Spinal cord (tissue), 9 donors: ENCODE measurements at regions not wholly inside any gene's neighbourhood (a gene's known extent, or its start where the extent isn't known, plus 50 kb on each side); places are given as distances from the start of the nearest gene placed in this dataset.
A peak's percentile ranks its signal among the peaks of the same experiment; 100 is the strongest.

ENCODE experiments used
- DNase-seq, 6 donors: peaks; one replicate each; pipeline versions ENCODE4 v3.0.0 to v3.0.0-alpha.2; 2013 to 2015; ENCODE audit warnings: low spot score in 6 of 6, low read depth in 4 of 6
- H3K27ac ChIP-seq: one replicate; pipeline ENCODE4 v1.5.1; 2013; ENCODE audit warnings: low read depth, low read length, control low read depth
- H3K27me3 ChIP-seq: one replicate; pipeline ENCODE4 v1.6.1; 2013; ENCODE audit warnings: low read length; ENCODE audit not compliant: control insufficient read depth, insufficient read depth
- H3K36me3 ChIP-seq: one replicate; pipeline ENCODE4 v1.6.1; 2013; ENCODE audit warnings: low read length; ENCODE audit not compliant: control insufficient read depth, insufficient read depth
- H3K4me1 ChIP-seq: one replicate; pipeline ENCODE4 v1.6.1; 2013; ENCODE audit warnings: low read length; ENCODE audit not compliant: control insufficient read depth, insufficient read depth
- H3K4me3 ChIP-seq: one replicate; pipeline ENCODE4 v1.5.1; 2013; ENCODE audit warnings: low read depth, low read length, control low read depth
- H3K9me3 ChIP-seq: one replicate; pipeline ENCODE4 v1.6.1; 2013; ENCODE audit warnings: low read length; ENCODE audit not compliant: control insufficient read depth, insufficient read depth
- WGBS: methylation state at CpG from one replicate; pipeline ENCODE4 v1.1.5; 2013; ENCODE audit warnings: missing lambda C conversion rate; ENCODE audit not compliant: insufficient coverage; 5-methylcytosine and 5-hydroxymethylcytosine counted together
- donor health status: healthy.

- Histone ChIP-seq H3K4me3 (no peak overlapping the region), H3K4me1 (no peaks in the 10 kb centered on the region), H3K27ac (no peak overlapping the region), H3K9me3 (no peaks in the 10 kb centered on the region), H3K36me3 (no peaks in the 10 kb centered on the region), H3K27me3 (no peaks in the 10 kb centered on the region)
- DNase-seq = no peak
These were observed 392.3 kb upstream of the RGS17 start for GRCh38 chr6:153523390-153523789.

- no peaks in the 10 kb centered on the region for H3K27me3 ChIP-seq
- no peak overlapping the region for H3K4me3 ChIP-seq
- no peaks in the 10 kb centered on the region for H3K4me1 ChIP-seq
- H3K36me3 ChIP-seq = no peaks in the 10 kb centered on the region
- WGBS = 62% methylated on average over 1 of the region's 2 CpGs
- H3K27ac ChIP-seq = no peak overlapping the region
- DNase-seq = peak in 2 of 6 donors; percentile 43 to 47
- no peaks in the 10 kb centered on the region for H3K9me3 ChIP-seq
These were observed 380.9 kb upstream of the RGS17 start for GRCh38 chr6:153511896-153512496.

- WGBS = 100% methylated on average over 1 of the region's 4 CpGs
- H3K4me3 ChIP-seq = no peak overlapping the region
These were observed 372.7 kb upstream of the RGS17 start for GRCh38 chr6:153503810-153504209.

GRCh38 chr6:153493501-153493900 lies 362.4 kb upstream of the RGS17 start:
- no peaks in the 10 kb centered on the region for H3K27me3 ChIP-seq
- no peaks in the 10 kb centered on the region for H3K36me3 ChIP-seq
- WGBS = no CpG with 5 or more reads among the region's 2 CpGs
- no peaks in the 10 kb centered on the region for H3K4me1 ChIP-seq
- no peak overlapping the region for H3K27ac ChIP-seq
- H3K4me3 ChIP-seq = no peak overlapping the region
- no peak for DNase-seq
- H3K9me3 ChIP-seq = peaks cover 1% of the 10 kb centered on the region

More at GRCh38 chr6:153503810-153504209, 372.7 kb upstream of the RGS17 start:
- H3K4me1 ChIP-seq = no peaks in the 10 kb centered on the region
- no peaks in the 10 kb centered on the region for H3K36me3 ChIP-seq
- peak in 1 of 6 donors; percentile 18 for DNase-seq
- no peak overlapping the region for H3K27ac ChIP-seq
- H3K9me3 ChIP-seq = no peaks in the 10 kb centered on the region
- no peaks in the 10 kb centered on the region for H3K27me3 ChIP-seq

DNA sequence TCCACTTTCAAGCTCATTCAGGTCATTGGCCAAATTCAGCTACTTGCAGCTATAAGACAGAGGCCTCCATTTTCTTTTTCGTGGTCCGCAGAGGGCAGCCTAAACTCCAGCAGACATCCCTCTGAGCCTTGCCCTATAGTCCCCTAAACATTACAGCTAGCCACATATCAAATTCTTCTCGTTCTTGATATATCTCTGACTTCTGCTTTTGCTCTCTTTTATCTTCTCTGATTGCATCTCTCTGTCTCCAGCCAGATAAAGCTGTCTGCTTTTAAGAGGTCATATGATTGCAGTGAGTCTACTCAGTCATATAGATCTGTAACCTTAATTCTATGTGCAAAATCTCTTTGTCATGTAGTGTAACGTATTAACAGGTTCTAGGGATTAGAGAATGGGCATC lies 358.4 kb upstream of the RGS17 start:
- no peak overlapping the region for H3K27ac ChIP-seq
- no peaks in the 10 kb centered on the region for H3K27me3 ChIP-seq
- WGBS = 74% methylated on average over 2 of the region's 4 CpGs
- H3K4me1 ChIP-seq = no peaks in the 10 kb centered on the region
- H3K9me3 ChIP-seq = peaks cover 3% of the 10 kb centered on the region
- no peak overlapping the region for H3K4me3 ChIP-seq
- DNase-seq = no peak
- H3K36me3 ChIP-seq = no peaks in the 10 kb centered on the region

DNA sequence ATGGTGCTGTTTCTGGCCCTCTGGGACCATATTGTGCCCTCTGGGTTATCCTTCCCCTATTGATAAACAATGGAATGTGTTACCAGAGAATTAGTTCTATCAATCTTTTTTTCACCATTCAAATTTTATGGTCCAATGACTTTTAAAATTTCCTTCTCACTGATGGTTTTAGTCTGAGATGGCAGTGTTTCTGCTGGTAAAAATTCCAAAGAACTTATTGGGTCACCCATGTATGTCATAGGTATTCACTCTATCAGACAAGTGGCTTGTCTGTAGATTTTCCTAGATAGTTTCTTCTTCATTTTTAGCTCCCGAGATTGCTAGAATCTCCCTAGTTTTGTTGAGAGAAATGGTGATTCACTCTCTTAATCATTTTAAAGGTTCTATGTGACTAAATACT lies 357.2 kb upstream of the RGS17 start:
- no CpG with 5 or more reads among the region's 1 CpG for WGBS
- Histone ChIP-seq H3K27ac (no peak overlapping the region), H3K27me3 (no peaks in the 10 kb centered on the region), H3K4me3 (no peak overlapping the region), H3K9me3 (peaks cover 3% of the 10 kb centered on the region), H3K36me3 (no peaks in the 10 kb centered on the region), H3K4me1 (no peaks in the 10 kb centered on the region)
- DNase-seq = no peak

DNA sequence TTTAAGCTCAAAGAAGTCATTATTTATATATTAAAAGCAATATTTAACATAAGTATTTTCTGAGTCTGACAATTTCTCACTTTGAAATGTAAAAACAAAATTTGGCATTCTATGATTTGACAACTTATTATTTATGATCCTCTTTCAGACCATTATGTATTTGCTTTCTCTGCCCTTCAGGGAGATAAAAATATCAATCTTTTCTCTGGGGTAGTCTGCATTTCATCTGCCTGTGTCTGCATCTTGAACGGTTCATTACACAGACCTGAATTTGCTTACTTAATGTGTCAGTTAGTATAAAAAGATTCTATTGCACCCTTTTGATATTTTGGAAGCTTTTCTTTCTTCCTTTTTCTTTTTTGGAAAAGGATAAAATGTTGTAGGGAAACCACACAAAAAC lies 354.0 kb upstream of the RGS17 start:
- Histone ChIP-seq H3K4me3 (no peak overlapping the region), H3K4me1 (no peaks in the 10 kb centered on the region), H3K9me3 (peaks cover 3% of the 10 kb centered on the region), H3K36me3 (no peaks in the 10 kb centered on the region), H3K27ac (no peak overlapping the region), H3K27me3 (no peaks in the 10 kb centered on the region)
- no CpG with 5 or more reads among the region's 1 CpG for WGBS
- no peak for DNase-seq

DNA sequence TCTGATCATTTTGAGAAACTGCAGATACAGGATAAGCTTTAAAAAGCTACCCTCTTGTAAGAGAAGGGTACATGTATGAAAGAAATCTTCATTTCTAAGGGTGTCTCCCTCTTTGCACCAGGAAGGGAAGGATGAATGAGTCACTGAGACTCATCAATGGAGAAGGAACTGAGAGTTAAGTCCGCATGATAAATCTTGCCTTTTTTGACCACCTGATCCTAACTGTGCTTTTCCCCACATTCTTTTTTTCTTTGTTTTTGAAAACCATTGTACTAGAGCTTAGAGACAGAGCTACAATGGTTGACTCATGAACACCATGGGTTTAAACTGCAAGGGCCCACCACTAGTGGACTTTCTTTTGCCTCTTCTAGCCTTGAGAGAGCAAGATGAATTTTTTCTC lies 353.0 kb upstream of the RGS17 start:
- no peak for DNase-seq
- H3K4me1 ChIP-seq = no peaks in the 10 kb centered on the region
- no peaks in the 10 kb centered on the region for H3K36me3 ChIP-seq
- H3K27me3 ChIP-seq = no peaks in the 10 kb centered on the region
- no peak overlapping the region for H3K4me3 ChIP-seq
- no peak overlapping the region for H3K27ac ChIP-seq
- peaks cover 3% of the 10 kb centered on the region for H3K9me3 ChIP-seq
- WGBS = no CpG with 5 or more reads among the region's 1 CpG

- no peaks in the 10 kb centered on the region for H3K9me3 ChIP-seq
- no peak overlapping the region for H3K27ac ChIP-seq
- H3K4me3 ChIP-seq = no peak overlapping the region
- no peaks in the 10 kb centered on the region for H3K36me3 ChIP-seq
- no CpG with 5 or more reads among the region's 6 CpGs for WGBS
- no peak for DNase-seq
- no peaks in the 10 kb centered on the region for H3K27me3 ChIP-seq
- H3K4me1 ChIP-seq = no peaks in the 10 kb centered on the region
These were observed 345.2 kb upstream of the RGS17 start for GRCh38 chr6:153476243-153476642.

- H3K27me3 ChIP-seq = no peaks in the 10 kb centered on the region
- DNase-seq = no peak
- no peaks in the 10 kb centered on the region for H3K9me3 ChIP-seq
- no peaks in the 10 kb centered on the region for H3K4me1 ChIP-seq
- no peak overlapping the region for H3K4me3 ChIP-seq
- no peak overlapping the region for H3K27ac ChIP-seq
- WGBS = no CpG with 5 or more reads among the region's 2 CpGs
- H3K36me3 ChIP-seq = no peaks in the 10 kb centered on the region
These were observed 334.0 kb upstream of the RGS17 start for GRCh38 chr6:153465050-153465449.
